HUES64 (cell line): ENCODE measurements at regions not wholly inside any gene's neighbourhood (a gene's known extent, or its start where the extent isn't known, plus 50 kb on each side); places are given as distances from the start of the nearest gene placed in this dataset.

Source experiments
- H3K27ac ChIP-seq: 2 replicates; pipeline ENCODE4 v1.7.0; 2013; ENCODE audit warnings: low read depth, low read length, inconsistent platforms
- H3K27me3 ChIP-seq: 2 replicates; pipeline ENCODE4 v1.6.1; 2013; ENCODE audit warnings: mild to moderate bottlenecking, low read length; ENCODE audit not compliant: insufficient read depth
- H3K36me3 ChIP-seq: 2 replicates; pipeline ENCODE4 v1.6.1; 2013; ENCODE audit warnings: mild to moderate bottlenecking, low read length; ENCODE audit not compliant: insufficient read depth
- H3K4me1 ChIP-seq: 2 replicates; pipeline ENCODE4 v1.6.1; 2013; ENCODE audit warnings: mild to moderate bottlenecking, low read length, moderate library complexity; ENCODE audit not compliant: insufficient read depth
- H3K4me3 ChIP-seq: 2 replicates; pipeline ENCODE4 v1.5.1; 2013; ENCODE audit warnings: mild to moderate bottlenecking, low read length, moderate library complexity
- H3K9ac ChIP-seq: 2 replicates; pipeline ENCODE4 v1.6.1; 2013; ENCODE audit warnings: mild to moderate bottlenecking, low read depth, low read length
- H3K9me3 ChIP-seq: 2 replicates; pipeline ENCODE4 v1.6.1; 2013; ENCODE audit warnings: low read depth, low read length; ENCODE audit not compliant: insufficient read depth
- WGBS: fragments of 150-250, 120-280 bp; methylation state at CpG from one replicate; pipeline ENCODE4 v1.1.7; 2013; ENCODE audit warnings: missing lambda C conversion rate; 5-methylcytosine and 5-hydroxymethylcytosine counted together

DNA sequence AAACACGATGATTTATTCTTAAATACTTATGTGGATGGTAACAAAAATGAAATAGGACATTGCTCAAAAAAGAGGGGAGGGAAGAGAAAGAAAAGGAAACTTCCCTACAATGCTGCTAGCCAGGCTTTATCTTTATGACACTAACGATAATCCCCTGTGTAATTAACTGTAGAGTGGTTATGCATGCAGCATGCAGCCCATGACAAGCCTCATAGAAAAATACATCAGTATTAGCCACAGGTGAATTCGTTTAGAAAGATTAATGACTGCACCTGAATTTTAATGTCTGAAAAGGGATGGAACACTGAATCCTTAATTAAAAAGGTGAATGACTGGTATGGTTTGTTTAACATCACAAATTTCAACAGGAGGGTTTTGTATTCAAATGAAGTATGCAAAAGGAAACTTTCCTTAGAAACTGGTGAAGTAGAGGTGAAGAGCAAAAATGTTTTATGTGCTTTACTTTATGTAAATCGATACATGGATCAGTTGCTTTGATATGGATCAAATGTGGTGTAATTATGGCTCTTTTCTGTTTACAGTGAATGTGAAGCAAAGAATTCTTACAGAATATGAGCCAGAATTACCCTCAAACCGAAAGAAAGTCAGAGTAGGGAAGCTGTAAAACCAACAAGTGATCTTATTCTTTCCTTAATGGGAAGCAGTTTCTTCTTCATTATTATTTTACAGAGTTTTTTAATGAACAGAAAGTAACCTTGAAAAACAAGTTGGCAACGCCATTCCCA lies 569.6 kb upstream of the ADGRL2 start:
- Histone ChIP-seq H3K9ac (no peak overlapping the region), H3K36me3 (no peaks in the 10 kb centered on the region), H3K27me3 (no peaks in the 10 kb centered on the region), H3K27ac (no peak overlapping the region), H3K4me1 (peaks cover 27% of the 10 kb centered on the region), H3K9me3 (no peaks in the 10 kb centered on the region), H3K4me3 (no peak overlapping the region)
- 79% methylated on average over 4 of the region's 6 CpGs for WGBS

GRCh38 chr1:81228926-81229325 lies 571.8 kb upstream of the ADGRL2 start:
- H3K4me3 ChIP-seq, result no peak overlapping the region
- H3K27me3 ChIP-seq, result no peaks in the 10 kb centered on the region
- H3K9ac ChIP-seq, result no peak overlapping the region
- H3K4me1 ChIP-seq, result peaks cover 32% of the 10 kb centered on the region
- no peak overlapping the region for H3K27ac ChIP-seq
- no peaks in the 10 kb centered on the region for H3K36me3 ChIP-seq
- WGBS, result 97% methylated on average over 6 of the region's 6 CpGs
- H3K9me3 ChIP-seq, result no peaks in the 10 kb centered on the region

DNA sequence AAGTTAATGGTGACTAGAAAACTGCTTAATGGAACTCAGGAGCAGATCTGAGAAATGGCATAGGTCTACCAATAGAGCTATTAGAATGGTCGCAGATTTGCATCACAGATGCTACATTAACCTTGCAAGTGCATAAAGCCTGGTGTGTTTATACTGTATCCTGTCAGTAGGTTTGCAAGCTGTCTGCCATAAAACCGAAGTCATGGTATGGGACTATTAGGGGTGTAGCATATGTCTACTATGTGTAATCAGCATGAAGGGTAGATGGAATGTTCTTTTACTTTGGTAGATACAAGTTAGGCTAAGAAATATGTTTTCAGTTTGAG lies 574.2 kb upstream of the ADGRL2 start:
- Histone ChIP-seq H3K27ac (no peak overlapping the region), H3K9me3 (no peaks in the 10 kb centered on the region), H3K27me3 (no peaks in the 10 kb centered on the region), H3K4me1 (peaks cover 20% of the 10 kb centered on the region), H3K4me3 (no peak overlapping the region), H3K36me3 (no peaks in the 10 kb centered on the region), H3K9ac (no peak overlapping the region)
- WGBS, result 87% methylated on average over 2 of the region's 2 CpGs

DNA sequence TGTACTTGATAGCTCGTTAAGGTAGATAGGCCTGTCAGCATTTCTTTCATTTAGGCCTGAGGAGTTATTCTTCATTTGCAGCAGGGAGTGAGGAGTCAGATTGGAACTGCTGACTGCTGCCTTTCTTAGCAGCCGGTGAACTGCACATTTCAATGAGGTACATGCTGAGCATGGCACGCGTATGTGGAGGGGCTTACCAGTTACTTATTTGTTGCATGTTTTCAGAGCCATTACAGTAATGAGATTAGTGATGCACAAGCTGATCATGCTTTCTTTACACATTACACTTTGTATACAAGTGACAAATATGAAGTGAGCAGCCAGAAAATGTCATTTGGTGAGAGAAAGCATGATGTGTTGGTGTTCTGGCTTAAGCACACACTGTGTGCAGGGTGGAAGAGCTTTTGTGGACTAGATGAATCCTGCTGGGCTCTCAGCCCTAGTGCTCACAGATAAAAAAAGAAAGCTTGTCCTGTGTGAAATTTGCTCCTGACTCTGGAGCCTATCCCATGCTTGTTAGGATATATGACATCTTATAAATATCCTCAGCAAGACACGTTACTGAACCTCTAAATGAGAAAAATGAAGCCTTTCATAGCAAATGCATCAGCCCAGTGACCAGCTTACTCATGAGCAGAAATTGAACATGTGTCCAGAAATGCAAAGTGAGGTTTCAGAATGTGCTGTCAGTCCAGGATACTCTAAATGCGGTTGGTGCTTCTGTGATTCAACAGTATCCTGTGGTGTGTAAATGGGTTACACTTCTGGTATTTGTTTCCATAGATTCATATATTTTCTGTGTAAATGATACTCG lies 574.7 kb upstream of the ADGRL2 start:
- H3K4me1 ChIP-seq, result peaks cover 15% of the 10 kb centered on the region
- H3K9me3 ChIP-seq, result peaks cover 4% of the 10 kb centered on the region; the same call in 1 of the 2 replicates
- H3K27ac ChIP-seq, result no peak overlapping the region
- no peak overlapping the region for H3K9ac ChIP-seq
- no peaks in the 10 kb centered on the region for H3K27me3 ChIP-seq
- WGBS, result 77% methylated on average over 7 of the region's 7 CpGs
- no peaks in the 10 kb centered on the region for H3K36me3 ChIP-seq
- H3K4me3 ChIP-seq, result no peak overlapping the region

GRCh38 chr1:81224222-81224621 lies 576.5 kb upstream of the ADGRL2 start:
- Histone ChIP-seq H3K9me3 (peaks cover 5% of the 10 kb centered on the region; the same call in 1 of the 2 replicates), H3K9ac (no peak overlapping the region), H3K27me3 (no peaks in the 10 kb centered on the region), H3K4me1 (peaks cover 12% of the 10 kb centered on the region), H3K36me3 (no peaks in the 10 kb centered on the region), H3K4me3 (no peak overlapping the region), H3K27ac (no peak overlapping the region)

GRCh38 chr1:81221564-81221963 lies 579.2 kb upstream of the ADGRL2 start:
- Histone ChIP-seq H3K27me3 (no peaks in the 10 kb centered on the region), H3K27ac (no peak overlapping the region), H3K9me3 (peaks cover 5% of the 10 kb centered on the region; the same call in 1 of the 2 replicates), H3K9ac (no peak overlapping the region), H3K36me3 (no peaks in the 10 kb centered on the region), H3K4me1 (peaks cover 21% of the 10 kb centered on the region), H3K4me3 (no peak overlapping the region)
- WGBS, result 93% methylated on average over 4 of the region's 4 CpGs

DNA sequence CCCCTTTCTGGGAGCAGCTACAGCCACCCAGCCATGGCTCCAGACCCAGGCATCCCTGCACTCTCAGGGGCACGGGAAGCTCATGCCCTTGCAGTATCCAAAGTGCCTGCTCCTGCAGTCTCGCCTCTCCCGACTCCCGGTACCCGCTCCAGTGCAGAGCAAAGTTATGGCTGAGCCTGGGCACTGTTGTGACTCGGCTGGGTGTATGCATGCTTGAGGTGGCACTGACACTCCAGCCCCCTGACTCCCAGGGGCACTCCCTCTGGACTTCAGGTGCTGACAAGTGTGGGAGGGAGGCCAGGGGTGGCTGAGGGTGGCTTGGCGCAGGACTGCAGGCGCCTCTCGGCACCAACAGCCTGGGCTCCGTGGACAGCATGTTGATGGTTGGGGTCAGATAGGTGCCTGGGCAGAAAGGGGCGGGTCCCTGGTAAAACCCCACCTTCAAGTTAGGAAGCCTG lies 580.1 kb upstream of the ADGRL2 start:
- Histone ChIP-seq H3K4me1 (peaks cover 12% of the 10 kb centered on the region), H3K36me3 (no peaks in the 10 kb centered on the region), H3K9ac (no peak overlapping the region), H3K4me3 (no peak overlapping the region), H3K9me3 (peaks cover 5% of the 10 kb centered on the region; the same call in 1 of the 2 replicates), H3K27ac (no peak overlapping the region), H3K27me3 (no peaks in the 10 kb centered on the region)
- 96% methylated on average over 11 of the region's 11 CpGs for WGBS

GRCh38 chr1:81217058-81217457 lies 583.7 kb upstream of the ADGRL2 start:
- Histone ChIP-seq H3K4me3 (no peak overlapping the region), H3K27me3 (no peaks in the 10 kb centered on the region), H3K4me1 (peaks cover 33% of the 10 kb centered on the region), H3K9me3 (peaks cover 5% of the 10 kb centered on the region; the same call in 1 of the 2 replicates), H3K36me3 (no peaks in the 10 kb centered on the region), H3K27ac (no peak overlapping the region), H3K9ac (no peak overlapping the region)
- no CpG with 5 or more reads among the region's 1 CpG for WGBS

- no peak overlapping the region; the same call in 1 of the 2 replicates for H3K27ac ChIP-seq
- no peak overlapping the region for H3K4me3 ChIP-seq
- H3K4me1 ChIP-seq, result peaks cover 38% of the 10 kb centered on the region
- no peak overlapping the region for H3K9ac ChIP-seq
- H3K36me3 ChIP-seq, result no peaks in the 10 kb centered on the region
- H3K27me3 ChIP-seq, result no peaks in the 10 kb centered on the region
- no peaks in the 10 kb centered on the region for H3K9me3 ChIP-seq
- 54% methylated on average over 7 of the region's 7 CpGs for WGBS
These were observed 587.5 kb upstream of the ADGRL2 start for GRCh38 chr1:81213279-81213678.

DNA sequence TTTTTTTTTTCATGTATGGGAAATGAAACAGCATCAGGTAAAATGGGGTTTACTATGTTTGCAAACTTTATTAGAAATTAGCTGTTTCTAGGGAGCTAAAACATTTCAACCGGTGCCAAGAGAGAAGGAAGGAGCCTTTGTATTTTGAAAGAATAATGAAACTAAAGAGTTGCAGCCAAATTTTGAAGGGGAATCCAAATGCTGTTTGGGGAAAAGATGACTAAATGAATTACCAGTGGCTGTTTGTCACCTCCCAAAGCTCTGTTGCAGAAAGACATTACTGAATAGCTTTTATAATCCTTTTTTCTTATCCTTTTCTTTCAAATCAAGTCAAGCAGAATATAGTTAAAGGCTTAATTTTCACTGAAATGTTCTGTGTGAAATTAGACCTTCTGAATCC lies 591.3 kb upstream of the ADGRL2 start:
- 90% methylated on average over 1 of the region's 1 CpG for WGBS

DNA sequence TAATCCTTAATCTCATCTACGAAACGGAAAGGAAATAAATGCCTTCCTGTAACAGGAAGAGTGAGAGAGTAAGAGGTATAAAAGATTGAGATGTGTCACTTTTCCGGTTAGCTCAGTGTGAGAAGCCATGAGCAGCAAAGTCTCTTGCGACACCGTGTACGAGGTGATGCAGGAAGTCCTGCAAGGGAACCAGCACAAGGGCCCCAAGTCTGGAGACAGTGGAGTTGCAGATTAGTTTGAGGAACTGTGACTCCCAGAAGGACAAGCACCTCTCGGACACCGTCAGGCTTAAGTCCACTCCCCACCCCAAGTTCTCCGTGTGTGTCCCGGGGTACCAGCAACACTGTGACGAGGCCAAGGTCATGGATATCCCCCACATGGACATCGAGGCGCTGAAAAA lies 592.3 kb upstream of the ADGRL2 start:
- WGBS, result 96% methylated on average over 13 of the region's 13 CpGs
- no peaks in the 10 kb centered on the region for H3K36me3 ChIP-seq
- H3K27ac ChIP-seq, result no peak overlapping the region
- H3K9me3 ChIP-seq, result no peaks in the 10 kb centered on the region
- H3K4me3 ChIP-seq, result no peak overlapping the region
- no peak overlapping the region for H3K9ac ChIP-seq
- no peaks in the 10 kb centered on the region for H3K27me3 ChIP-seq
- peaks cover 36% of the 10 kb centered on the region for H3K4me1 ChIP-seq

More for the DNA sequence above, 591.3 kb upstream of the ADGRL2 start:
- H3K4me3 ChIP-seq, result no peak overlapping the region
- no peaks in the 10 kb centered on the region for H3K27me3 ChIP-seq
- H3K9me3 ChIP-seq, result no peaks in the 10 kb centered on the region
- peaks cover 35% of the 10 kb centered on the region; the same call in 1 of the 2 replicates for H3K4me1 ChIP-seq
- no peak overlapping the region for H3K9ac ChIP-seq
- no peak overlapping the region for H3K27ac ChIP-seq
- H3K36me3 ChIP-seq, result no peaks in the 10 kb centered on the region
